Omental fat pad (tissue), 3 donors: ENCODE measurements at regions not wholly inside any gene's neighbourhood (a gene's known extent, or its start where the extent isn't known, plus 50 kb on each side); places are given as distances from the start of the nearest gene placed in this dataset.
"Not testable (repeated sequence)": the region's sequence is repeated elsewhere in the genome, so short reads cannot be mapped to it uniquely, and the experiment has no call there.

Source experiments
- ATAC-seq: fragments of 150-250 bp; one replicate; pipeline ENCODE4 v1.9.1; 2016; ENCODE audit warnings: mild to moderate bottlenecking, moderate library complexity; ENCODE audit not compliant: low FRiP score
- DNase-seq: peaks from one replicate; pipeline ENCODE4 v3.0.0-alpha.2; 2019; ENCODE audit warnings: low spot score
- CTCF ChIP-seq, 3 donors: fragments of 450-650 bp; IDR thresholded peaks; one replicate each; pipeline ENCODE4 v1.5.1; 2016 to 2017; ENCODE audit warnings: antibody characterized with exemption in 3 of 3, mild to moderate bottlenecking in 3 of 3, moderate library complexity in 2 of 3

GRCh38 chr7:20083781-20084180, 133.4 kb downstream of the MACC1 start:
- no peak for TF ChIP-seq CTCF (IDR thresholded peaks at IDR 0.05)
- ATAC-seq (peak; percentile 53), DNase-seq (peak; percentile 23)

- no peak for TF ChIP-seq CTCF (IDR thresholded peaks at IDR 0.05)
- no peak for DNase-seq
- ATAC-seq: no peak
Observed at GRCh38 chr7:20079080-20079479, 138.1 kb downstream of the MACC1 start.

DNA sequence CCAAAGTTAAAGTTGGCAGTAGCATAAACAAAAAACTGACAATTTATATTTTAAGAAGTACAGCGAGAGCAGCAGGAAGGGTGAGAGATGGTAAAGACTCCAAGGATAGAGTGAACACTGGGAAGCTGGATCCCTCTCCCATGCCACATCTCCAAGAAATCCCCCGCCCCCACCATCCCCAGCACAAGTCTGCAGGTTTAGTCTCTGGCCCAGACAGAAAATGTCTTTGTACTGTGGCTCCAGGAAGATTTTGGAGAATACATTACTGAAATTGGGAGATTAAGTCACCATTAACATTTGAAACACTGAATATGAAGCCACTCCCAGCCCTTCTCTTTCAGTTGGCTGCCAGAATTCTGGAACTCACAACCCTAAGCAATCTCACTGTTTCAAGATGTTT, 140.3 kb downstream of the MACC1 start:
- DNase-seq (no peak), ATAC-seq (no peak)
- TF ChIP-seq CTCF (IDR thresholded peaks at IDR 0.05): no peak

GRCh38 chr7:20075992-20076820, 141.0 kb downstream of the MACC1 start:
- TF ChIP-seq CTCF (IDR thresholded peaks at IDR 0.05): no peak
- DNase-seq (no peak), ATAC-seq (peak; percentile 75)

GRCh38 chr7:20075440-20075839, 141.7 kb downstream of the MACC1 start:
- DNase-seq (no peak), ATAC-seq (peak; percentile 22)
- TF ChIP-seq CTCF (IDR thresholded peaks at IDR 0.05): no peak

DNA sequence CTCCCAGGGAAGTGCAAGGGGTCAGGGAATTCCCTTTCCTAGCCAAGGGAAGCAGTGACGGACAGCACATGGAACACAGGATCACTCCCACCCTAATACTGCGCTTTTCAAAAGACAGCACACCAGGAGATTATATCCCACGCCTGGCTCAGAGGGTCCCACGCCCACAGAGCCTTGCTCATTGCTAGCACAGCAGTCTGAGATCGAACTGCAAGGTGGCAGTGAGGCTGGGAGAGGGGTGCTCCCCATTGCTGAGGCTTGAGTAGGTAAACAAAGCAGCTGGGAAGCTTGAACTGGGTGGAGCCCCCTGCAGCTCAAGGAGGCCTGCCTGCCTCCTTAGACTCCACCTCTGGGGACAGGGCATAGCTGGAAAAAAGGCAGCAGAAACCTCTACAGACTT, 149.2 kb downstream of the MACC1 start:
- not testable (repeated sequence) for ATAC-seq, DNase-seq

DNA sequence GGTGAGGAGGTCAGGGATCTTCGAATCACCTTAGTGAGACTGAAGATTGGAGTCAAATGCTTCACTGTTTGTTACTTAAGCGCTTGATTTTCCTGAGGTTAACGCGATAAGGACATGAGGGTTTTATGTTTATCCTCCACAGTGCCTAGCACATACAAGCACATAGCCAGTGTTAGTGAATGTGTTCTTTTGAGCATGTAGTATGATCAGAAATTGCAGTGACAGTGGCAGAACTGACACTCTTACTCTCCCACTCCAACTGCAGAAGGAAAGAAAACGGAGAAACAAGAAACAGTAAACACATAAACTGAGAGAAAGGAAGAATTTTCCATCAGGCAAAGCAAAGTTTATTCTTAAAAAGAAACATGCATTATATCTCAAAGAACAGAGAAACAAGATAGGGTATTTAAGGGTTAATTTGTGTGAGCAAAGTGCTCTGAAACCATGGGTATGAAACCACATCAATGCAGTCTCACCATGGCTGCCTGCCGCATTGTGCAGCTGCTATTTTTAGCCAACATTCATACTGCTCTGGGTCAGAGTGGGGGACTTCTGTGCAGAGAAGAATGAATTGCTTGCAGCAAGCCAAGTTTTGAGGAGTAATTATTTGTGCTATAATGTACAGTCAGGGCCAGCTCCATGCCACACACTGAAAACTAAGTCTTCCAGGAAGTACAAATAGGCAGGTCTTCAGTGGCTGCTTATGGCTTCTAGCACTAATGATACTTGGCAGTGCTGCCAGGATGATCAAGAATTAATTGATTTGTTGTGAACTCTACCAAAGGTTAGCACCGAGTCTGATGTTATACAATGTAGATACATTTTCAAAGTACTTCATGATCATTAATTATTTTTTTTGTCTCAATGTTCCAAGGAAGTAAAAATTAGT, 152.0 kb downstream of the MACC1 start:
- no peak for TF ChIP-seq CTCF (IDR thresholded peaks at IDR 0.05)
- no peak for ATAC-seq

More for the DNA sequence above, 152.0 kb downstream of the MACC1 start:
- DNase-seq: no peak
